ENCODE measurements at regions not wholly inside any gene's neighbourhood (a gene's known extent, or its start where the extent isn't known, plus 50 kb on each side); places are given as distances from the start of the nearest gene placed in this dataset.
A peak's percentile ranks its signal among the peaks of the same experiment; 100 is the strongest.

DNA sequence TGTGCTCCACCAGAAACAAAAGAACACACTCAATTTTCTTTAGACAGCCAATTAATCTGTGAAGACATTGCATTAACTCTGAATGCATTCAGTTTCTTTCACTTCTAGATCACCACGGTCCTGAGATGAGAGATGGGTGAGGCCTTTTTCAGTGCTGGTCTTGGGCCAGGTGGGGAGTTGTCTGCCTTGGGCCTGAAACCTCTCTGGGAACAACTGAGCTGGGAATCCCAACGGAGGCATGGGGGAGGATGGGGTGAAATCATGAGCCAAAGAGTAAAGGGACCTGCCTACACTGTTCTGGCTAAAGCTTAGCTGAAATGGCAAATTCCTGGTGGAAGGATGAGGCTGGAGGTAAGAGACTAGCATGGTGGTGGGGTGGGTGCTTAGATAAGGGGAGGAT lies 353.5 kb upstream of the B3GAT1 start:
- no peak for DNase-seq
- no peaks in the 10 kb centered on the region for H3K9me3 ChIP-seq
- no peaks in the 10 kb centered on the region for H3K36me3 ChIP-seq
- H3K27me3 ChIP-seq, result no peaks in the 10 kb centered on the region
- TF ChIP-seq, protein P1, sequence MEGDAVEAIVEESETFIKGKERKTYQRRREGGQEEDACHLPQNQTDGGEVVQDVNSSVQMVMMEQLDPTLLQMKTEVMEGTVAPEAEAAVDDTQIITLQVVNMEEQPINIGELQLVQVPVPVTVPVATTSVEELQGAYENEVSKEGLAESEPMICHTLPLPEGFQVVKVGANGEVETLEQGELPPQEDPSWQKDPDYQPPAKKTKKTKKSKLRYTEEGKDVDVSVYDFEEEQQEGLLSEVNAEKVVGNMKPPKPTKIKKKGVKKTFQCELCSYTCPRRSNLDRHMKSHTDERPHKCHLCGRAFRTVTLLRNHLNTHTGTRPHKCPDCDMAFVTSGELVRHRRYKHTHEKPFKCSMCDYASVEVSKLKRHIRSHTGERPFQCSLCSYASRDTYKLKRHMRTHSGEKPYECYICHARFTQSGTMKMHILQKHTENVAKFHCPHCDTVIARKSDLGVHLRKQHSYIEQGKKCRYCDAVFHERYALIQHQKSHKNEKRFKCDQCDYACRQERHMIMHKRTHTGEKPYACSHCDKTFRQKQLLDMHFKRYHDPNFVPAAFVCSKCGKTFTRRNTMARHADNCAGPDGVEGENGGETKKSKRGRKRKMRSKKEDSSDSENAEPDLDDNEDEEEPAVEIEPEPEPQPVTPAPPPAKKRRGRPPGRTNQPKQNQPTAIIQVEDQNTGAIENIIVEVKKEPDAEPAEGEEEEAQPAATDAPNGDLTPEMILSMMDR (IDR thresholded peaks at IDR 0.05), result no peak
- no peak overlapping the region for H3K4me3 ChIP-seq
- intact Hi-C loops (cut with DNase I), result no loop called here
- no peak for ATAC-seq
- H3K4me1 ChIP-seq, result no peaks in the 10 kb centered on the region
- H3K27ac ChIP-seq, result no peak overlapping the region

DNA sequence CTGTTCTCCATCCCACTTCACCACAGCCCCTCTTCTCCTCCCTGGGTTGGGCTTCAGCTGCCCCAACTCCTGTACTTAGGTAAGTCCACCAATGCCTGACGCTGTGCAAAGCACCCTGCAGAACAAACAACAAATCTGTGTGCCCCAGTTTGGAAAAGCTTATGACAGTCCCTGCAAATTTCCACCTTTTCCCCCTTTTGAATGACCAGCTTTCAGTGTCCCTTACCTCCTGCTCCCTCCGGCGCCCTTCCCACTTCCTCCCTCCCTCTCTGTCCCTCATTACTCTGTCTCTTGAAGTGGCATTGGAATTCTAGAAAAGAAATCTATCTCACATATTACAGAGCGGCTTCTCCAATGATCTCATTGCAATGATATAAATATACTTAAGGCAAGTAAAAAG lies 352.9 kb upstream of the B3GAT1 start:
- intact Hi-C loops (cut with DNase I), result no loop called here
- TF ChIP-seq, protein P1 (IDR thresholded peaks at IDR 0.05), result no peak
- Histone ChIP-seq H3K4me1 (no peaks in the 10 kb centered on the region), H3K4me3 (no peak overlapping the region), H3K27ac (no peak overlapping the region), H3K36me3 (no peaks in the 10 kb centered on the region), H3K27me3 (no peaks in the 10 kb centered on the region), H3K9me3 (no peaks in the 10 kb centered on the region)
- DNase-seq (no peak), ATAC-seq (no peak)

DNA sequence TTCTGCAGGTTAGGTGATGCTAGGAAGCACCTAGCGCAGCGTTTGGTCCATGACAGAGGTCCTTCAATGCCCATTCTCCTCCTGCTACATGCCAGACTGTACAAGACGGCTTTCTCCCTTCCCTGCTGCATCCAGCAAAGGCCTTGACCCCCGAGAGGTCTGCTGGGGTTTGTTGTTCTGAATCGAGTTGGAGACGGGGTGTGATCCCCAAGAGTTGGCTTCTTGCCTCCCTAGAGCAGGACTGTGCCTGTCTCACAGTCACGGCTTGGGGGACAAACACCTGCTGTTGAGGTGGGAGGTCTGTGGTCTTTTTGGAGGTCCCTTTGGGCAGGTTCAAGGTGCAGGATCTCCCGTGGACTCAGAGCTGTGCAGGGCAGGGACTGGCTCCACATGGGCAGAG lies 352.3 kb upstream of the B3GAT1 start:
- Histone ChIP-seq H3K4me1 (no peaks in the 10 kb centered on the region), H3K9me3 (no peaks in the 10 kb centered on the region), H3K27me3 (no peaks in the 10 kb centered on the region), H3K4me3 (no peak overlapping the region), H3K27ac (no peak overlapping the region), H3K36me3 (no peaks in the 10 kb centered on the region)
- ATAC-seq, result no peak
- intact Hi-C loops (cut with DNase I), result no loop called here
- DNase-seq, result no peak
- TF ChIP-seq, protein P1 (IDR thresholded peaks at IDR 0.05), result no peak

DNA sequence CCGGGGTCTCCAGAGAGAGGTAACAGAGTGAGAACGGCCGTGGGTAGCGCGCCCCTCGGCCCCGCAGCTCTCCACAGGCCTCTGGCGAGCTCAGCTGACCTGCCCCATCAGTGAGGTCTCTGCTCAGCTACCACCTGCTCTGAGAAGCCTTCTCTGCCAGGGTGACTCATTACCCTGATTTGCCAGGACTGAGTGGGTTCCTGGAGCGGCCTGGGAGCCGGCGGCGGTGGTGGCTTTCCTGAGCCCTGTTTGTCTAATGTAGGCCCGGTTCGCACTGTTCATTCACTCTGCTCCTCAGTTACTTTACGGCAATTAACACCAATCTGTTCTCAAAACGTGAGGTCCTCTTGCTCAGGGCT lies 351.0 kb upstream of the B3GAT1 start:
- no peaks in the 10 kb centered on the region for H3K9me3 ChIP-seq
- TF ChIP-seq, protein P1 (IDR thresholded peaks at IDR 0.05), result no peak
- H3K27me3 ChIP-seq, result no peaks in the 10 kb centered on the region
- H3K4me3 ChIP-seq, result no peak overlapping the region
- intact Hi-C loops (cut with DNase I), result no loop called here
- H3K4me1 ChIP-seq, result no peaks in the 10 kb centered on the region
- H3K27ac ChIP-seq, result no peak overlapping the region
- DNase-seq (no peak), ATAC-seq (no peak)
- no peaks in the 10 kb centered on the region for H3K36me3 ChIP-seq

DNA sequence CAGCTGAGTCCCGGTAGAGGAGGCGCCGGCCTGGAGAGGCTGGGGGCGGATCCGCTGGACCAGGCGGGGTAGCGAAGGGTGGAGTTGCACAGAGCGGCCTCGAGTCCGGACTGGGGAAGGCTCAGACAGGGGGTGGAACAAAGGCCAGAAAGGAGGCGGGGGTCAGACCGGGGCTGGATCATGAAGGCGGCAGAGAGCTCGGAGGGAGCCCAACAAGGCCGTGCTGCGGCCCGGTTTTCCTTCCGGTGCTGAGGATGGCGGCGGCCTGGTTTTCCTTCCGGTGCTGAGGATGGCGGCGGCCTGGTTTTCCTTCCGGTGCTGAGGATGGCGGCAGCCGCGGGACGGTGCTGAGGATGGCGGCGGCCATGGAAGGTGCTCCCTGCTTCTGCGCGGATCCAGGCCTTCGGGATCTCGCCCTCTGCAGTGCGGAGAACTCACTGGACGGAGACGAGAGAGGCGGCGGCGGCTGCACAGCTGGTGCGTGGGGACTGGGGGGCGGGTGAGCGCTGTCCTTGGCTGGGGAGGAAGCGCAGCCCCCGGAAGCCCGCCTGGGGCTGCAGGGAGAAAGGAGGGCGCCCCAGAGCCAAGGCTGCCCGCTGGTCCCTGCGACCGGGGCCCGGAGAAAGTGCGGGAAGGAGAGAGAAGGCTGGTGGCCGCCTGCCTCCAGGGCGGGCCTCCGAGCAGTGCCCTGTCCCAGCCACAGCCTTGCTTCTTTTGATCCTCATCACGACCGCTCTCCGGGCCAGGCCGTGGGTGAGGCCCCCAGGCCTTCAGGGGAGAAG lies 350.4 kb upstream of the B3GAT1 start:
- ATAC-seq (peak; percentile 19), DNase-seq (no peak)
- Histone ChIP-seq H3K27ac (no peak overlapping the region), H3K36me3 (no peaks in the 10 kb centered on the region), H3K4me1 (no peaks in the 10 kb centered on the region), H3K9me3 (no peaks in the 10 kb centered on the region), H3K4me3 (no peak overlapping the region), H3K27me3 (no peaks in the 10 kb centered on the region)
- TF ChIP-seq, protein P1 (IDR thresholded peaks at IDR 0.05), result no peak
- intact Hi-C loops (cut with DNase I), result no loop called here

DNA sequence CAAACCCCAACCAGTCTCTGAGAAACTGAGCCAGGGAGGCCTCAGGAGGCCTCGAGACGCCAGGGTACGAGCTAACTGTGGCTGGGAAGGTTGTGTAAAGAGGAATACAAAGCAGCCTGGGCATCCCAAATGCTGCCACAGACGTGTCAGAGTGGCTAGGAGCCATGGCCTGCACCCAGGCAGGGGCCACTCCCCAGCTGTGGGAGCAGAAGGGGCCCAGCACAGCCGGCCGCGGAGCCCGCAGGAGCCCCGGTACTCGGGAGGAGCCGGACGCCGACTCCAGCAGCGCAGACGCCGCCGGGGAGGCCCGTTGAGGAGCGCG lies 349.8 kb upstream of the B3GAT1 start:
- DNase-seq, result no peak
- Histone ChIP-seq H3K27me3 (no peaks in the 10 kb centered on the region), H3K27ac (no peak overlapping the region), H3K36me3 (no peaks in the 10 kb centered on the region), H3K9me3 (no peaks in the 10 kb centered on the region), H3K4me1 (no peaks in the 10 kb centered on the region), H3K4me3 (no peak overlapping the region)
- intact Hi-C loops (cut with DNase I), result no loop called here
- TF ChIP-seq, protein P1 (IDR thresholded peaks at IDR 0.05), result no peak
- ATAC-seq, result no peak

Data from upper lobe of right lung (tissue), 1 donor.